ENCODE measurements at regions not wholly inside any gene's neighbourhood (a gene's known extent, or its start where the extent isn't known, plus 50 kb on each side); places are given as distances from the start of the nearest gene placed in this dataset.

DNA sequence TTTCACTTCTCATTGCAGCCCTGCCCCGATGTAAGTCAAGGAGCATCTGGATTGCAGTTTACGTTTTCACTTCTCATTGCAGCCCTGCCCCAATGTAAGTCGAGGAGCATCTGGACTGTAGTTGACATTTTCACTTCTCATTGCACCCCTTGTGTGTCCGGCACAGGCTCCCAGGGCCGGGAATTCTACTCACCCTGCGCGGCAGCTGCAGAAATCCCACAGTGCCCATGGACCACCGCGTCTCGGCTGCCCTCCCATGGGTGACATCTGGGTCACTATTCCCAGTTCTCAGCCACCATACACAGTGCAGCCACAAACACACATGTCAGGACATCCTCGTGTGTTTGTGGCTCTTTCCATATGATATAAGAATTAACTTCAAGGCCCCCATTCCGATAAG, 378.5 kb downstream of the ADGRD1 start:
- intact Hi-C loops (cut with micrococcal nuclease) = no loop called here
- no peak overlapping the region for H3K4ac ChIP-seq (ENCODE audit: low read depth, low read length)

More for the DNA sequence above, 378.5 kb downstream of the ADGRD1 start:
- no peak overlapping the region for H4K5ac ChIP-seq (ENCODE audit: low read depth, low read length)
- DNase-seq (no peak), ATAC-seq (ENCODE audit: low read depth) (no peak)
- no peaks in the 10 kb centered on the region for H3K36me3 ChIP-seq (ENCODE audit: control insufficient read depth, insufficient read depth, low read length)
- H2BK15ac ChIP-seq (ENCODE audit: low read depth, low read length) = no peak overlapping the region
- H2BK120ac ChIP-seq (ENCODE audit: low read depth, low read length) = no peak overlapping the region
- no peak overlapping the region for H3K27ac ChIP-seq (ENCODE audit: insufficient read depth, low read length)
- dilution Hi-C loops (cut with HindIII; ENCODE audit: low sequenced_read_pairs, unreplicated experiment) (no loop called here), in situ Hi-C loops (cut with MboI; ENCODE audit: low sequenced_read_pairs) (no loop called here)
- H4K20me1 ChIP-seq (ENCODE audit: insufficient read depth, low read length) = no peaks in the 10 kb centered on the region
- no peak overlapping the region for H3K18ac ChIP-seq (ENCODE audit: low read depth, low read length)
- H3K9ac ChIP-seq (ENCODE audit: low read depth, low read length) = no peak overlapping the region
- ChIA-PET POLR2A (ENCODE audit: unreplicated experiment) (no interaction called here), CTCF (no interaction called here)
- H4K91ac ChIP-seq (ENCODE audit: insufficient read depth, low read depth, low read length) = no peak overlapping the region
- no peak overlapping the region for H4K8ac ChIP-seq (ENCODE audit: low read depth in 2 of 2, low read length in 2 of 2)
- H3K9me1 ChIP-seq (ENCODE audit: insufficient read depth, low read length) = no peaks in the 10 kb centered on the region
- no peaks in the 10 kb centered on the region for H3K79me1 ChIP-seq (ENCODE audit: low read depth in 1 of 2, low read length in 2 of 2)
- no TSS peak for BruUV-seq (replicated peaks)
- 75% methylated on average over 7 of the region's 12 CpGs; no CpG with 5 or more reads in 1 of the 2 experiments for WGBS, 2 experiments (ENCODE audit: extremely low coverage in 2 of 2, insufficient read length in 1 of 2)
- no peak overlapping the region for H3K4me3 ChIP-seq (ENCODE audit: insufficient read depth, low read depth, low read length)
- H3K9me3 ChIP-seq (ENCODE audit: control insufficient read depth, insufficient read depth, low read length) = peaks cover 13% of the 10 kb centered on the region; the same call in 1 of the 2 replicates
- H3K4me2 ChIP-seq (ENCODE audit: low read depth, low read length) = no peak overlapping the region
- no peak overlapping the region for H2AK9ac ChIP-seq (replicated peaks; ENCODE audit: low read depth, low read length, poor library complexity)
- H3K23ac ChIP-seq (ENCODE audit: low read depth, low read length) = no peak overlapping the region
- H2BK5ac ChIP-seq (ENCODE audit: low read depth, low read length, poor library complexity, severe bottlenecking) = no peak overlapping the region
- no peak overlapping the region for H3K14ac ChIP-seq (replicated peaks; ENCODE audit: low read depth, low read length)
- no peak overlapping the region for H2BK20ac ChIP-seq (ENCODE audit: low read depth, low read length)
- no peaks in the 10 kb centered on the region for H3K27me3 ChIP-seq (ENCODE audit: control insufficient read depth, insufficient read depth, low read length)
- no peaks in the 10 kb centered on the region for H3K4me1 ChIP-seq (ENCODE audit: control insufficient read depth, insufficient read depth, low read length)
- no peak overlapping the region for H3K56ac ChIP-seq (ENCODE audit: extremely low read depth, insufficient read depth, low read length)
- no peak overlapping the region for H2AFZ ChIP-seq (replicated peaks; ENCODE audit: low read length, poor library complexity)
- H2AK5ac ChIP-seq (ENCODE audit: low read depth, low read length) = no peak overlapping the region
- TF ChIP-seq POLR2A (IDR thresholded peaks at IDR 0.05; ENCODE audit: low read depth, low read length) (no peak), BHLHE40 (IDR thresholded peaks at IDR 0.05; ENCODE audit: low read depth, low read length) (no peak), RAD21 (IDR thresholded peaks at IDR 0.05; ENCODE audit: low read length) (no peak), FOS (IDR thresholded peaks at IDR 0.05; ENCODE audit: low read depth, low read length) (no peak)
- TF ChIP-seq, protein P1, sequence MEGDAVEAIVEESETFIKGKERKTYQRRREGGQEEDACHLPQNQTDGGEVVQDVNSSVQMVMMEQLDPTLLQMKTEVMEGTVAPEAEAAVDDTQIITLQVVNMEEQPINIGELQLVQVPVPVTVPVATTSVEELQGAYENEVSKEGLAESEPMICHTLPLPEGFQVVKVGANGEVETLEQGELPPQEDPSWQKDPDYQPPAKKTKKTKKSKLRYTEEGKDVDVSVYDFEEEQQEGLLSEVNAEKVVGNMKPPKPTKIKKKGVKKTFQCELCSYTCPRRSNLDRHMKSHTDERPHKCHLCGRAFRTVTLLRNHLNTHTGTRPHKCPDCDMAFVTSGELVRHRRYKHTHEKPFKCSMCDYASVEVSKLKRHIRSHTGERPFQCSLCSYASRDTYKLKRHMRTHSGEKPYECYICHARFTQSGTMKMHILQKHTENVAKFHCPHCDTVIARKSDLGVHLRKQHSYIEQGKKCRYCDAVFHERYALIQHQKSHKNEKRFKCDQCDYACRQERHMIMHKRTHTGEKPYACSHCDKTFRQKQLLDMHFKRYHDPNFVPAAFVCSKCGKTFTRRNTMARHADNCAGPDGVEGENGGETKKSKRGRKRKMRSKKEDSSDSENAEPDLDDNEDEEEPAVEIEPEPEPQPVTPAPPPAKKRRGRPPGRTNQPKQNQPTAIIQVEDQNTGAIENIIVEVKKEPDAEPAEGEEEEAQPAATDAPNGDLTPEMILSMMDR (conservative IDR thresholded peaks at IDR 0.05; ENCODE audit: low read depth, low read length) = no peak

All from IMR-90 (cell line).